DOHH2 (cell line): ENCODE measurements at regions not wholly inside any gene's neighbourhood (a gene's known extent, or its start where the extent isn't known, plus 50 kb on each side); places are given as distances from the start of the nearest gene placed in this dataset.

Experiments
- H3F3A ChIP-seq: fragments of 200-600 bp; sonication (generic), shearing (Covaris generic); 2 replicates; pipeline ENCODE4 v1.6.0; 2016; ENCODE audit warnings: antibody characterized with exemption, mild to moderate bottlenecking; ENCODE audit not compliant: control insufficient read depth, insufficient read depth
- H3K27ac ChIP-seq: fragments of 200-600 bp; sonication (generic); 2 replicates; pipeline ENCODE4 v1.5.1; 2014; ENCODE audit warnings: low read depth, mild to moderate bottlenecking, low read length, moderate library complexity
- H3K27me3 ChIP-seq: fragments of 200-600 bp; sonication (generic); 2 replicates; pipeline ENCODE4 v1.6.1; 2014; ENCODE audit warnings: mild to moderate bottlenecking, low read length, mixed read lengths; ENCODE audit not compliant: control insufficient read depth
- H3K36me3 ChIP-seq: fragments of 200-600 bp; sonication (generic); 2 replicates; pipeline ENCODE4 v1.6.1; 2014; ENCODE audit warnings: mild to moderate bottlenecking, low read length, moderate library complexity, mixed read lengths; ENCODE audit not compliant: control insufficient read depth
- H3K4me1 ChIP-seq: fragments of 200-600 bp; sonication (generic); 2 replicates; pipeline ENCODE4 v1.6.1; 2014; ENCODE audit warnings: mild to moderate bottlenecking, low read length, mixed read lengths; ENCODE audit not compliant: control insufficient read depth
- H3K4me2 ChIP-seq: fragments of 200-600 bp; sonication (generic); 2 replicates; pipeline ENCODE4 v1.6.0; 2014; ENCODE audit warnings: mild to moderate bottlenecking, low read length, moderate library complexity
- H3K4me3 ChIP-seq: fragments of 200-600 bp; sonication (generic); 2 replicates; pipeline ENCODE4 v1.5.1; 2014; ENCODE audit warnings: mild to moderate bottlenecking, low read length, mixed read lengths
- H3K79me2 ChIP-seq: fragments of 200-600 bp; sonication (generic); 2 replicates; pipeline ENCODE4 v1.6.1; 2014; ENCODE audit warnings: mild to moderate bottlenecking, low read length, mixed read lengths; ENCODE audit not compliant: control insufficient read depth
- H3K9me2 ChIP-seq: fragments of 200-600 bp; sonication (generic); replicated peaks from 2 replicates; pipeline ENCODE4 v1.6.1; 2014; ENCODE audit warnings: mild to moderate bottlenecking, low read length, mixed read lengths; ENCODE audit not compliant: control insufficient read depth
- H3K9me3 ChIP-seq: fragments of 200-600 bp; sonication (generic); 2 replicates; pipeline ENCODE4 v1.6.1; 2014; ENCODE audit warnings: antibody characterized with exemption, low read length, mixed read lengths; ENCODE audit not compliant: control insufficient read depth, insufficient read depth
- H4K20me1 ChIP-seq: fragments of 200-600 bp; sonication (generic); 2 replicates; pipeline ENCODE4 v1.6.0; 2014; ENCODE audit warnings: low read depth, mild to moderate bottlenecking, antibody characterized with exemption, low read length, moderate library complexity; ENCODE audit not compliant: control insufficient read depth, insufficient read depth
- CTCF ChIP-seq: fragments of 200-600 bp; sonication (generic); IDR thresholded peaks from one replicate; pipeline ENCODE4 v1.5.1; 2014; ENCODE audit warnings: antibody characterized with exemption, mild to moderate bottlenecking, low read depth, low read length; ENCODE audit not compliant: poor library complexity, severe bottlenecking
- EZH2phosphoT487 ChIP-seq: fragments of 200-600 bp; sonication (generic); IDR thresholded peaks from 2 replicates; pipeline ENCODE4 v1.6.1; 2017; ENCODE audit warnings: borderline replicate concordance, mild to moderate bottlenecking, antibody characterized with exemption, low read length, moderate library complexity, mixed read lengths

- Histone ChIP-seq H3K4me2 (no peak overlapping the region), H3K9me2 (no peaks in the 10 kb centered on the region), H3F3A (no peaks in the 10 kb centered on the region)
These were observed 379.0 kb upstream of the SOX9 start for GRCh38 chr17:71741836-71742235.

GRCh38 chr17:71748872-71749271 lies 371.9 kb upstream of the SOX9 start:
- no peak overlapping the region for H3K4me2 ChIP-seq
- H3F3A ChIP-seq = no peaks in the 10 kb centered on the region
- no peaks in the 10 kb centered on the region for H3K27me3 ChIP-seq
- no peak overlapping the region for H3K27ac ChIP-seq
- no peaks in the 10 kb centered on the region for H4K20me1 ChIP-seq
- H3K9me2 ChIP-seq = no peaks in the 10 kb centered on the region
- H3K4me1 ChIP-seq = no peaks in the 10 kb centered on the region
- H3K36me3 ChIP-seq = no peaks in the 10 kb centered on the region
- H3K4me3 ChIP-seq = no peak overlapping the region
- TF ChIP-seq CTCF (no peak), EZH2phosphoT487 (no peak)
- no peaks in the 10 kb centered on the region for H3K9me3 ChIP-seq
- no peaks in the 10 kb centered on the region for H3K79me2 ChIP-seq

More at GRCh38 chr17:71741836-71742235, 379.0 kb upstream of the SOX9 start:
- no peak for TF ChIP-seq EZH2phosphoT487
- TF ChIP-seq CTCF = no peak
- Histone ChIP-seq H3K27ac (no peak overlapping the region), H4K20me1 (no peaks in the 10 kb centered on the region), H3K4me3 (no peak overlapping the region), H3K9me3 (no peaks in the 10 kb centered on the region), H3K27me3 (no peaks in the 10 kb centered on the region), H3K4me1 (no peaks in the 10 kb centered on the region), H3K36me3 (no peaks in the 10 kb centered on the region), H3K79me2 (no peaks in the 10 kb centered on the region)

GRCh38 chr17:71753070-71753469 lies 367.8 kb upstream of the SOX9 start:
- H3K9me2 ChIP-seq = no peaks in the 10 kb centered on the region
- TF ChIP-seq EZH2phosphoT487 (no peak), CTCF (no peak)
- no peaks in the 10 kb centered on the region for H3K4me1 ChIP-seq

GRCh38 chr17:71757156-71757555 lies 363.7 kb upstream of the SOX9 start:
- TF ChIP-seq EZH2phosphoT487 (no peak), CTCF (no peak)
- H3K4me2 ChIP-seq = no peak overlapping the region

More at GRCh38 chr17:71753070-71753469, 367.8 kb upstream of the SOX9 start:
- Histone ChIP-seq H3K36me3 (no peaks in the 10 kb centered on the region), H3K27ac (no peak overlapping the region), H3K4me3 (no peak overlapping the region), H3K9me3 (no peaks in the 10 kb centered on the region), H3K4me2 (no peak overlapping the region), H4K20me1 (no peaks in the 10 kb centered on the region), H3F3A (no peaks in the 10 kb centered on the region), H3K79me2 (no peaks in the 10 kb centered on the region), H3K27me3 (no peaks in the 10 kb centered on the region)

More at GRCh38 chr17:71757156-71757555, 363.7 kb upstream of the SOX9 start:
- Histone ChIP-seq H3K4me3 (no peak overlapping the region), H3K36me3 (no peaks in the 10 kb centered on the region), H3K9me3 (no peaks in the 10 kb centered on the region), H3K27ac (no peak overlapping the region), H3K79me2 (no peaks in the 10 kb centered on the region), H3F3A (no peaks in the 10 kb centered on the region), H3K27me3 (no peaks in the 10 kb centered on the region), H3K9me2 (no peaks in the 10 kb centered on the region), H4K20me1 (no peaks in the 10 kb centered on the region), H3K4me1 (no peaks in the 10 kb centered on the region)
